ENCODE measurements at regions not wholly inside any gene's neighbourhood (a gene's known extent, or its start where the extent isn't known, plus 50 kb on each side); places are given as distances from the start of the nearest gene placed in this dataset.

DNA sequence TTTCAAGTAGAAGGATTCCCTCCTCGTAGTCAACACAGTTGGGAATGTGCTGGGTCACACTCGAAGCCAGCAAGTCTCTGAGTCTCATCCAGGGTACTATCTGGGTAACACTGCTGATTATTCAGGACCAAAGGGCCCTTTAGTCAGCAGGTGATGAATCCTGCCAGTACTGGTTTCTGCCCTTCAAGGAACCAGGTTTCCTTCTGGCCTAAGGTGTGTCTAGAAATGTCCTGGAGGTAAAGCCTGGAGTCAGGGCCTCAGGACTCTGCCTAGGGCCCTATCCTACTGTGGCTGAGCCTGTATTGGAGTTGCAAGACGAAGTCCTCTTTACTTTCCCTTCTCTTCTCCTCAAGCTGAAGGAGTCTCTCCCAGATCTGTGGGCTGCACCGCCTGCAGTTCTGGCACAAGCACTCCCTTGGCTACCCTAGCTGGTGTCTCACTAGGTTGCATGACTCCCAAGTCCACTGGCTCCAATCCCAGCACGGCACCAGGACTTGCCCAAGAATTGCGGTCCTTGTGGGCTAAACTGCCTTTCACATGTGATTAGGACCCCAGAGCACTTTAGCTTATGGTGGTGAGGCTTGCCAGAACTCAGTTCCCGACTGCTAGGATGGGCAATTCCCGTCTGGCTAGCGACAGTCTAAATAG lies 193.7 kb upstream of the PDE3A start:
- Histone ChIP-seq H3K9ac (ENCODE audit: insufficient read depth in 1 of 2, low read depth in 2 of 2, low read length in 2 of 2) (no peak overlapping the region), H2AFZ (ENCODE audit: low read depth, low read length) (no peak overlapping the region), H3K4me1 (replicated peaks in 1 of 2; ENCODE audit: control insufficient read depth in 2 of 2, insufficient read depth in 2 of 2, low read length in 2 of 2) (no peaks in the 10 kb centered on the region), H3K9me3 (replicated peaks; ENCODE audit: control insufficient read depth, insufficient read depth, low read depth, low read length) (no peaks in the 10 kb centered on the region), H3K79me2 (ENCODE audit: control insufficient read depth, insufficient read depth, low read length) (no peaks in the 10 kb centered on the region), H3K4me2 (ENCODE audit: insufficient read depth, low read length) (no peak overlapping the region), H3K27me3 (ENCODE audit: control insufficient read depth in 2 of 2, insufficient read depth in 2 of 2, low read length in 2 of 2) (no peaks in the 10 kb centered on the region), H3K4me3 (no peak overlapping the region), H3K9me1 (ENCODE audit: control insufficient read depth, insufficient read depth, low read length) (no peaks in the 10 kb centered on the region), H4K20me1 (replicated peaks; ENCODE audit: control insufficient read depth, insufficient read depth, low read length) (no peaks in the 10 kb centered on the region), H3K27ac (ENCODE audit: extremely low read depth, low read depth, low read length) (no peak overlapping the region), H3K36me3 (ENCODE audit: control insufficient read depth, insufficient read depth, low read length) (no peaks in the 10 kb centered on the region)
- no TSS peak for BruUV-seq (replicated peaks)
- DNase-seq (ENCODE audit: extremely low read depth in 1 of 4, low spot score in 3 of 4): no peak
- CTCF ChIA-PET (ENCODE audit: low intra/inter-chr PET ratio): no interaction called here
- FAIRE-seq: no peak
- no peak for ATAC-seq
- WGBS (ENCODE audit: insufficient coverage, low coverage, missing lambda C conversion rate): 0% methylated on average over 7 of the region's 9 CpGs
- in situ Hi-C loops (cut with MboI) (no loop called here), intact Hi-C loops (cut with micrococcal nuclease) (no loop called here)
- TF ChIP-seq SREBF2 (CRISPR knock-in tag; IDR thresholded peaks at IDR 0.05) (no peak), KAT7 (CRISPR knock-in tag; IDR thresholded peaks at IDR 0.05; ENCODE audit: borderline replicate concordance) (no peak), CBX3 (IDR thresholded peaks at IDR 0.05; ENCODE audit: borderline replicate concordance in 1 of 2, low read length in 2 of 2) (no peak), PML (IDR thresholded peaks at IDR 0.05; ENCODE audit: low read length) (no peak), ZNF316 (IDR thresholded peaks at IDR 0.05) (no peak)
- TF ChIP-seq, protein P1, sequence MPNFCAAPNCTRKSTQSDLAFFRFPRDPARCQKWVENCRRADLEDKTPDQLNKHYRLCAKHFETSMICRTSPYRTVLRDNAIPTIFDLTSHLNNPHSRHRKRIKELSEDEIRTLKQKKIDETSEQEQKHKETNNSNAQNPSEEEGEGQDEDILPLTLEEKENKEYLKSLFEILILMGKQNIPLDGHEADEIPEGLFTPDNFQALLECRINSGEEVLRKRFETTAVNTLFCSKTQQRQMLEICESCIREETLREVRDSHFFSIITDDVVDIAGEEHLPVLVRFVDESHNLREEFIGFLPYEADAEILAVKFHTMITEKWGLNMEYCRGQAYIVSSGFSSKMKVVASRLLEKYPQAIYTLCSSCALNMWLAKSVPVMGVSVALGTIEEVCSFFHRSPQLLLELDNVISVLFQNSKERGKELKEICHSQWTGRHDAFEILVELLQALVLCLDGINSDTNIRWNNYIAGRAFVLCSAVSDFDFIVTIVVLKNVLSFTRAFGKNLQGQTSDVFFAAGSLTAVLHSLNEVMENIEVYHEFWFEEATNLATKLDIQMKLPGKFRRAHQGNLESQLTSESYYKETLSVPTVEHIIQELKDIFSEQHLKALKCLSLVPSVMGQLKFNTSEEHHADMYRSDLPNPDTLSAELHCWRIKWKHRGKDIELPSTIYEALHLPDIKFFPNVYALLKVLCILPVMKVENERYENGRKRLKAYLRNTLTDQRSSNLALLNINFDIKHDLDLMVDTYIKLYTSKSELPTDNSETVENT (CRISPR knock-in tag; IDR thresholded peaks at IDR 0.05): no peak
- POLR2A ChIA-PET: no interaction called here

Measured in K562 (cell line).